Osteocyte (in vitro differentiated cells): ENCODE measurements at regions not wholly inside any gene's neighbourhood (a gene's known extent, or its start where the extent isn't known, plus 50 kb on each side); places are given as distances from the start of the nearest gene placed in this dataset.

Experiments
- DNase-seq: peaks from one replicate; pipeline ENCODE4 v3.0.0; 2021; ENCODE audit warnings: mixed read lengths; ENCODE audit not compliant: unreplicated experiment; ENCODE audit errors: extremely low spot score
- H3K27ac Mint-ChIP-seq: one replicate; pipeline ENCODE4 v1.8.0; 2021; ENCODE audit warnings: mild to moderate bottlenecking, mixed read lengths; ENCODE audit not compliant: unreplicated experiment
- H3K27me3 Mint-ChIP-seq: one replicate; pipeline ENCODE4 v1.8.0; 2021; ENCODE audit warnings: mixed read lengths; ENCODE audit not compliant: unreplicated experiment
- H3K36me3 Mint-ChIP-seq: one replicate; pipeline ENCODE4 v1.8.0; 2021; ENCODE audit warnings: mixed read lengths; ENCODE audit not compliant: unreplicated experiment
- H3K4me1 Mint-ChIP-seq: one replicate; pipeline ENCODE4 v1.8.0; 2021; ENCODE audit warnings: mixed read lengths; ENCODE audit not compliant: unreplicated experiment
- H3K4me3 Mint-ChIP-seq: one replicate; pipeline ENCODE4 v1.8.0; 2021; ENCODE audit warnings: mild to moderate bottlenecking, moderate library complexity, mixed read lengths; ENCODE audit not compliant: unreplicated experiment
- H3K9me3 Mint-ChIP-seq: one replicate; pipeline ENCODE4 v1.8.0; 2021; ENCODE audit warnings: mixed read lengths; ENCODE audit not compliant: unreplicated experiment
- CTCF ChIP-seq: fragments of 200-600 bp; sonication (generic); IDR thresholded peaks from 2 replicates; pipeline ENCODE4 v1.5.0; 2021; ENCODE audit warnings: antibody characterized with exemption, mild to moderate bottlenecking, moderate library complexity

GRCh38 chr13:21837841-21838551 is 167.1 kb downstream of the FGF9 start:
- DNase-seq, result no peak
- no peaks in the 10 kb centered on the region for H3K36me3 Mint-ChIP-seq
- no peaks in the 10 kb centered on the region for H3K4me1 Mint-ChIP-seq
- no peak for TF ChIP-seq CTCF
- peaks cover 19% of the 10 kb centered on the region for H3K9me3 Mint-ChIP-seq
- H3K27ac Mint-ChIP-seq, result no peak overlapping the region
- no peak overlapping the region for H3K4me3 Mint-ChIP-seq
- H3K27me3 Mint-ChIP-seq, result no peaks in the 10 kb centered on the region

GRCh38 chr13:21846605-21847004 is 175.7 kb downstream of the FGF9 start:
- DNase-seq, result no peak
- no peak for TF ChIP-seq CTCF
- H3K27me3 Mint-ChIP-seq, result no peaks in the 10 kb centered on the region
- peaks cover 15% of the 10 kb centered on the region for H3K9me3 Mint-ChIP-seq
- no peaks in the 10 kb centered on the region for H3K4me1 Mint-ChIP-seq
- no peak overlapping the region for H3K4me3 Mint-ChIP-seq
- H3K36me3 Mint-ChIP-seq, result no peaks in the 10 kb centered on the region
- H3K27ac Mint-ChIP-seq, result no peak overlapping the region

GRCh38 chr13:21849323-21849722 is 178.4 kb downstream of the FGF9 start:
- H3K4me3 Mint-ChIP-seq, result no peak overlapping the region
- H3K36me3 Mint-ChIP-seq, result no peaks in the 10 kb centered on the region
- DNase-seq, result no peak
- H3K27me3 Mint-ChIP-seq, result no peaks in the 10 kb centered on the region
- no peak overlapping the region for H3K27ac Mint-ChIP-seq
- H3K4me1 Mint-ChIP-seq, result no peaks in the 10 kb centered on the region
- TF ChIP-seq CTCF, result no peak
- peaks cover 23% of the 10 kb centered on the region for H3K9me3 Mint-ChIP-seq

GRCh38 chr13:21850013-21851006 is 179.4 kb downstream of the FGF9 start:
- no peaks in the 10 kb centered on the region for H3K36me3 Mint-ChIP-seq
- no peaks in the 10 kb centered on the region for H3K27me3 Mint-ChIP-seq
- no peaks in the 10 kb centered on the region for H3K4me1 Mint-ChIP-seq
- no peak overlapping the region for H3K4me3 Mint-ChIP-seq
- no peak for DNase-seq
- no peak for TF ChIP-seq CTCF
- peaks cover 23% of the 10 kb centered on the region for H3K9me3 Mint-ChIP-seq
- no peak overlapping the region for H3K27ac Mint-ChIP-seq

GRCh38 chr13:21852043-21852442 is 181.2 kb downstream of the FGF9 start:
- TF ChIP-seq CTCF, result no peak
- Mint-ChIP-seq H3K27ac (no peak overlapping the region), H3K27me3 (no peaks in the 10 kb centered on the region), H3K4me3 (no peak overlapping the region), H3K4me1 (no peaks in the 10 kb centered on the region), H3K9me3 (peaks cover 14% of the 10 kb centered on the region), H3K36me3 (no peaks in the 10 kb centered on the region)
- no peak for DNase-seq
